Trophoblast cell (in vitro differentiated cells and primary cell): ENCODE measurements at regions not wholly inside any gene's neighbourhood (a gene's known extent, or its start where the extent isn't known, plus 50 kb on each side); places are given as distances from the start of the nearest gene placed in this dataset.

Experiments
- DNase-seq, 2 donors: peaks; one replicate each; pipeline ENCODE4 v3.0.0-alpha.2; 2016
- H2AFZ ChIP-seq: 2 replicates; pipeline ENCODE4 v1.6.1; 2013; ENCODE audit warnings: low read length, moderate library complexity, mild to moderate bottlenecking; ENCODE audit not compliant: insufficient read depth, poor library complexity
- H2AK5ac ChIP-seq: 2 replicates; pipeline ENCODE4 v1.6.1; 2013; ENCODE audit warnings: mild to moderate bottlenecking, low read length
- H2BK120ac ChIP-seq: 2 replicates; pipeline ENCODE4 v1.6.1; 2013; ENCODE audit warnings: low read length, mild to moderate bottlenecking, moderate library complexity; ENCODE audit not compliant: insufficient read depth, poor library complexity
- H2BK12ac ChIP-seq: 2 replicates; pipeline ENCODE4 v1.6.1; 2013; ENCODE audit warnings: mild to moderate bottlenecking, low read length, moderate library complexity
- H2BK5ac ChIP-seq: 2 replicates; pipeline ENCODE4 v1.6.1; 2013; ENCODE audit warnings: low read length, low read depth, moderate library complexity, mild to moderate bottlenecking; ENCODE audit not compliant: poor library complexity
- H3K14ac ChIP-seq: 2 replicates; pipeline ENCODE4 v1.6.1; 2013; ENCODE audit warnings: mild to moderate bottlenecking, low read length
- H3K18ac ChIP-seq: 2 replicates; pipeline ENCODE4 v1.6.1; 2013; ENCODE audit warnings: mild to moderate bottlenecking, low read length
- H3K23ac ChIP-seq: 2 replicates; pipeline ENCODE4 v1.6.1; 2013; ENCODE audit warnings: low read length
- H3K27ac ChIP-seq: 2 replicates; pipeline ENCODE4 v1.5.1; 2013; ENCODE audit warnings: low read depth, mild to moderate bottlenecking, inconsistent platforms, low read length, moderate library complexity
- H3K27me3 ChIP-seq: 2 replicates; pipeline ENCODE4 v1.6.1; 2013; ENCODE audit warnings: inconsistent platforms, mild to moderate bottlenecking, low read length, moderate library complexity; ENCODE audit not compliant: insufficient read depth
- H3K36me3 ChIP-seq, 2 experiments: 1 replicate in 1 of 2; 2 replicates in 1 of 2; pipeline ENCODE4 v1.6.1; 2013; ENCODE audit warnings: low read length in 2 of 2, mild to moderate bottlenecking in 2 of 2, moderate library complexity in 1 of 2; ENCODE audit not compliant: insufficient read depth in 2 of 2, control insufficient read depth in 1 of 2
- H3K4ac ChIP-seq: 2 replicates; pipeline ENCODE4 v1.6.1; 2013; ENCODE audit warnings: low read depth, mild to moderate bottlenecking, low read length, moderate library complexity
- H3K4me1 ChIP-seq, 2 experiments: 1 replicate in 1 of 2; 2 replicates in 1 of 2; pipeline ENCODE4 v1.6.1; 2013; ENCODE audit warnings: low read length in 2 of 2, mild to moderate bottlenecking in 2 of 2, moderate library complexity in 1 of 2; ENCODE audit not compliant: insufficient read depth in 2 of 2, control insufficient read depth in 1 of 2
- H3K4me2 ChIP-seq: 2 replicates; pipeline ENCODE4 v1.6.1; 2013; ENCODE audit warnings: inconsistent platforms, mild to moderate bottlenecking, low read length, moderate library complexity
- H3K4me3 ChIP-seq: 2 replicates; pipeline ENCODE4 v1.5.1; 2013; ENCODE audit warnings: mild to moderate bottlenecking, low read depth, low read length, inconsistent platforms
- H3K79me1 ChIP-seq: one replicate; pipeline ENCODE4 v1.6.1; 2013; ENCODE audit warnings: low read length
- H3K79me2 ChIP-seq: 2 replicates; pipeline ENCODE4 v1.6.1; 2013; ENCODE audit warnings: low read length, mild to moderate bottlenecking; ENCODE audit not compliant: control insufficient read depth, insufficient read depth, poor library complexity
- H3K9ac ChIP-seq: 2 replicates; pipeline ENCODE4 v1.6.1; 2013; ENCODE audit warnings: mild to moderate bottlenecking, low read length
- H3K9me3 ChIP-seq: 2 replicates; pipeline ENCODE4 v1.6.1; 2013; ENCODE audit warnings: low read depth, mild to moderate bottlenecking, control low read depth, inconsistent platforms, low read length; ENCODE audit not compliant: insufficient read depth
- H4K12ac ChIP-seq: 2 replicates; pipeline ENCODE4 v1.6.1; 2013; ENCODE audit warnings: low read depth, mild to moderate bottlenecking, low read length, moderate library complexity
- H4K8ac ChIP-seq: 2 replicates; pipeline ENCODE4 v1.6.1; 2013; ENCODE audit warnings: low read depth, mild to moderate bottlenecking, low read length, moderate library complexity
- H4K91ac ChIP-seq: one replicate; pipeline ENCODE4 v1.6.1; 2013; ENCODE audit warnings: low read depth, mild to moderate bottlenecking, low read length, moderate library complexity
- WGBS: extraction: QIAGEN DNeasy Blood & Tissue Kit; methylation state at CpG from one replicate; pipeline ENCODE4 v1.1.7; 2013; ENCODE audit warnings: missing lambda C conversion rate; ENCODE audit not compliant: insufficient read length, insufficient coverage; ENCODE audit errors: extremely low coverage; 5-methylcytosine and 5-hydroxymethylcytosine counted together

- Histone ChIP-seq H3K9me3 (no peaks in the 10 kb centered on the region), H3K9ac (no peak overlapping the region), H4K91ac (no peak overlapping the region), H3K14ac (no peak overlapping the region), H3K4ac (no peak overlapping the region), H2BK12ac (no peak overlapping the region), H3K4me2 (no peak overlapping the region), H3K27me3 (no peaks in the 10 kb centered on the region), H3K23ac (no peak overlapping the region), H2AK5ac (no peak overlapping the region), H3K18ac (no peak overlapping the region), H3K79me2 (no peaks in the 10 kb centered on the region), H3K36me3 (no peaks in the 10 kb centered on the region), H4K8ac (no peak overlapping the region), H3K27ac (no peak overlapping the region), H3K4me1 (no peaks in the 10 kb centered on the region), H2AFZ (no peak overlapping the region), H3K4me3 (no peak overlapping the region), H2BK120ac (no peak overlapping the region), H3K79me1 (no peaks in the 10 kb centered on the region), H2BK5ac (no peak overlapping the region), H4K12ac (no peak overlapping the region)
- DNase-seq = no peak
- WGBS = no CpG with 5 or more reads among the region's 5 CpGs
Measured at GRCh38 chr2:13227578-13227977, 510.8 kb downstream of the TRIB2 start.

DNA sequence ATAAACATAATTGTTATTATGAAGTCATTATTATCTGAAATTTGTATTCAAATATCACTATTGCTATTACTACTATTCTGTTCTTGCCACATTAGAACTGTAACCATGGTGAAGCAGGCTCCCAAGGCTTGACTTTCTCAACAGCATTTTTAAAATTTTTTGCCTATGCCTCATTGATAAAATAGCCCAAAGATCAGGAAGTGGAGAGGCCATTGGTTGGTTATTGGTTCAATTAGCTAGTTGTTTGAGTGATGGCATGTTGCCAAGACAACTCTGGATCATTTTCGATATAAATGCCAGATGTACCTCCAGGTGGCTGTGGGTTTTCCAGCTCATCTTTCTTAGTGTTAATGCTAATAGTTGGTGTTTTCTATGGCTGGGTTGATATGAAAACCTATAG lies 513.5 kb downstream of the TRIB2 start:
- H4K91ac ChIP-seq = no peak overlapping the region
- peak in 1 of 2 donors; percentile 62 for DNase-seq
- no peak overlapping the region for H2AFZ ChIP-seq
- H3K4me3 ChIP-seq = no peak overlapping the region
- no peaks in the 10 kb centered on the region for H3K27me3 ChIP-seq
- no peaks in the 10 kb centered on the region for H3K4me1 ChIP-seq
- no peak overlapping the region for H3K4ac ChIP-seq
- no peaks in the 10 kb centered on the region for H3K79me2 ChIP-seq
- no peak overlapping the region for H3K23ac ChIP-seq
- H2BK12ac ChIP-seq = no peak overlapping the region
- H3K36me3 ChIP-seq = no peaks in the 10 kb centered on the region
- H3K4me2 ChIP-seq = no peak overlapping the region
- H2AK5ac ChIP-seq = no peak overlapping the region
- H4K12ac ChIP-seq = no peak overlapping the region
- H3K18ac ChIP-seq = no peak overlapping the region
- no peak overlapping the region for H4K8ac ChIP-seq
- no peaks in the 10 kb centered on the region for H3K9me3 ChIP-seq
- H3K27ac ChIP-seq = no peak overlapping the region
- no peak overlapping the region for H2BK5ac ChIP-seq
- no peak overlapping the region for H3K9ac ChIP-seq
- no peak overlapping the region for H3K14ac ChIP-seq
- no CpG with 5 or more reads among the region's 1 CpG for WGBS
- no peaks in the 10 kb centered on the region for H3K79me1 ChIP-seq
- no peak overlapping the region for H2BK120ac ChIP-seq

GRCh38 chr2:13240061-13240460 lies 523.3 kb downstream of the TRIB2 start:
- Histone ChIP-seq H3K4me3 (no peak overlapping the region), H2AK5ac (no peak overlapping the region), H3K79me2 (no peaks in the 10 kb centered on the region), H4K8ac (no peak overlapping the region), H3K9me3 (no peaks in the 10 kb centered on the region), H3K27ac (no peak overlapping the region), H4K12ac (no peak overlapping the region), H2BK5ac (no peak overlapping the region), H2AFZ (no peak overlapping the region), H3K14ac (no peak overlapping the region), H2BK12ac (no peak overlapping the region), H3K18ac (no peak overlapping the region), H3K4me2 (no peak overlapping the region), H3K79me1 (no peaks in the 10 kb centered on the region), H3K23ac (no peak overlapping the region), H2BK120ac (no peak overlapping the region), H3K36me3 (no peaks in the 10 kb centered on the region), H3K9ac (no peak overlapping the region), H3K4ac (no peak overlapping the region), H3K4me1 (no peaks in the 10 kb centered on the region), H4K91ac (no peak overlapping the region), H3K27me3 (no peaks in the 10 kb centered on the region)
- DNase-seq = no peak

DNA sequence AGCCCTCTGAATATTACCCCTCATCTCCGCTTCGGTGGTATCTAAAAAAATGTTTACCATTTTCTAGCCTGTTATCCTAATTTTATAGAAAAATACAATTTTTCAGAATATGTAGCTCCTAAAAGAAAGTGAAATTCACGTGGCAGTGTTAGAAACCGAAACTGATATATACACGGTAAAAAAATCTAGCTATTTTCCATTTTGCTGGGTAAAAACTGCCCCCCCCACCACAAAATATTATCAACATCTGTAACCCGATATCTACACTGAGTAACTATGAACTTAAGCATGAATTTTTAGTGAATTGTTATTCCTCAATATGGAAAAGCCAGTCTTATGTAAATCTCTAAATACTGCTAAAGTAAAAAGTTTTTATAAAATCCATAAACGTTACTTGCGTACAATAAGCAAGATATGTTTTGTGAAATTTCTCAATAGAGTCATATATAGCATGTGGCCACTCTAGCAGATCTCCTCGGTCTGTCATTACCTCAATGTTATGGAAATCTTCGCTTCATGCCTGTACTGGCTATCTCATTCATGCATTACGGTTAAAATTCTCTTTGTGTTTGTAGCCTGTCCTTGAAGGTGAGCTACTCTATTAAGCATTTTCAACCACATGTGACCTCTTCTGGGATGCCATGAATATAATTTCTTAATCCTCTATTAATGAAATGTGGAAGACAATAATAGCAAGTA lies 524.2 kb downstream of the TRIB2 start:
- Histone ChIP-seq H4K91ac (no peak overlapping the region), H3K27me3 (no peaks in the 10 kb centered on the region), H3K9ac (no peak overlapping the region), H3K18ac (no peak overlapping the region), H3K4ac (no peak overlapping the region), H3K23ac (no peak overlapping the region), H3K36me3 (no peaks in the 10 kb centered on the region), H2BK120ac (no peak overlapping the region), H2AK5ac (no peak overlapping the region), H4K8ac (no peak overlapping the region), H3K27ac (no peak overlapping the region), H3K79me1 (no peaks in the 10 kb centered on the region), H3K4me3 (no peak overlapping the region), H2AFZ (no peak overlapping the region), H3K79me2 (no peaks in the 10 kb centered on the region), H3K9me3 (no peaks in the 10 kb centered on the region), H3K4me1 (no peaks in the 10 kb centered on the region), H2BK12ac (no peak overlapping the region), H2BK5ac (no peak overlapping the region), H4K12ac (no peak overlapping the region), H3K14ac (no peak overlapping the region), H3K4me2 (no peak overlapping the region)
- DNase-seq = no peak
- no CpG with 5 or more reads among the region's 11 CpGs for WGBS
